ENCODE measurements at regions not wholly inside any gene's neighbourhood (a gene's known extent, or its start where the extent isn't known, plus 50 kb on each side); places are given as distances from the start of the nearest gene placed in this dataset.

DNA sequence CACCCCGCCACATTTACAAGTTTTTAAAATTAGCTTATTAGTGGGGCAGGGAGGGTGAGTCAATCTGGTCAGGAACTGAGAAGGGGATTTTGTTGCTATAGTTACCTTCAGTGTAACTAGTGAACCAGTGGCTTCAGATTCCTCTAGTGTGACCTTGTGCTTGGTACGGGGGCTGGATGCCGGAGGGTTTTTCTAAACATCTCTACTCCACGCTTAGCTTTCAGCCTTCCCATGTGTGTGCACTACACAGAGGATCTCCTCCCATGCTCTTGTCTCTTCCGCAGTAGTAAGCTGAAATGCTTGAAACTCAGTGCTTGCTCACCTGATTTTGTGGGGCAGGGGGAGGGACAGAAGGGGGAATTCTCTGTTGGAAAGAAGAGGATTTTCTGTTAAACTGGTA lies 67.9 kb upstream of the AKAP13 start:
- H3K14ac ChIP-seq (replicated peaks; ENCODE audit: low read depth, low read length), result peak overlapping the region; percentile 79
- peak overlapping the region; percentile 86 for H3K4ac ChIP-seq (ENCODE audit: low read depth, low read length)
- peak overlapping the region; percentile 60; the same call in 1 of the 2 replicates for H4K5ac ChIP-seq (ENCODE audit: low read depth, low read length)
- H3K27me3 ChIP-seq (ENCODE audit: control insufficient read depth, insufficient read depth, low read length), result no peaks in the 10 kb centered on the region
- peak overlapping the region; percentile 50 for H2AFZ ChIP-seq (replicated peaks; ENCODE audit: low read length, poor library complexity)
- no TSS peak for BruUV-seq (replicated peaks)
- peak overlapping the region; percentile 89 for H2BK20ac ChIP-seq (ENCODE audit: low read depth, low read length)
- DNase-seq, result peak; percentile 85
- H4K91ac ChIP-seq (ENCODE audit: insufficient read depth, low read depth, low read length), result peak overlapping the region; percentile 69
- peak overlapping the region; percentile 53 for H2AK9ac ChIP-seq (replicated peaks; ENCODE audit: low read depth, low read length, poor library complexity)
- peak overlapping the region; percentile 50; the same call in 1 of the 2 replicates for H3K18ac ChIP-seq (ENCODE audit: low read depth, low read length)
- H2AK5ac ChIP-seq (ENCODE audit: low read depth, low read length), result peak overlapping the region; percentile 69
- H3K23ac ChIP-seq (ENCODE audit: low read depth, low read length), result peak overlapping the region; percentile 67; the same call in 1 of the 2 replicates
- CTCF ChIA-PET, result interaction anchor here (1.1 to 1.6 kb wide), 4 partner anchors 14 to 104 kb away, joined by 3 to 7 read pairs (median 3); no protein-coding TSS in a partner anchor
- H3K4me1 ChIP-seq (ENCODE audit: control insufficient read depth, insufficient read depth, low read length), result peaks cover 17% of the 10 kb centered on the region
- H3K4me2 ChIP-seq (ENCODE audit: low read depth, low read length), result peak overlapping the region; percentile 27; the same call in 1 of the 2 replicates
- H3K36me3 ChIP-seq (ENCODE audit: control insufficient read depth, insufficient read depth, low read length), result no peaks in the 10 kb centered on the region
- H2BK5ac ChIP-seq (ENCODE audit: low read depth, low read length, poor library complexity, severe bottlenecking), result peak overlapping the region; percentile 78
- H4K8ac ChIP-seq (ENCODE audit: low read depth in 2 of 2, low read length in 2 of 2), result peak overlapping the region; percentile 7 to 45; a peak in 3 of 4 replicates
- no peak overlapping the region for H3K4me3 ChIP-seq (ENCODE audit: insufficient read depth, low read depth, low read length)
- POLR2A ChIA-PET (ENCODE audit: unreplicated experiment), result no interaction called here
- no peaks in the 10 kb centered on the region for H3K9me3 ChIP-seq (ENCODE audit: control insufficient read depth, insufficient read depth, low read length)
- no peak overlapping the region; the same call in 1 of the 2 replicates for H3K56ac ChIP-seq (ENCODE audit: extremely low read depth, insufficient read depth, low read length)
- H3K79me1 ChIP-seq (ENCODE audit: low read depth in 1 of 2, low read length in 2 of 2), result peaks cover 0 to 11% of the 10 kb centered on the region in 2 experiments; a peak in 1 of 4 replicates
- peak overlapping the region; percentile 39; the same call in 2 of the 3 replicates for H2BK15ac ChIP-seq (ENCODE audit: low read depth, low read length)
- H3K27ac ChIP-seq (ENCODE audit: insufficient read depth, low read length), result peak overlapping the region; percentile 23; the same call in 1 of the 2 replicates
- no peaks in the 10 kb centered on the region for H4K20me1 ChIP-seq (ENCODE audit: insufficient read depth, low read length)
- dilution Hi-C loops (cut with HindIII; ENCODE audit: low sequenced_read_pairs, unreplicated experiment) (no loop called here), in situ Hi-C loops (cut with MboI; ENCODE audit: low sequenced_read_pairs) (no loop called here), intact Hi-C loops (cut with micrococcal nuclease) (loop anchor here (5.0 kb wide), 1 partner anchor 170 kb away; no protein-coding TSS in a partner anchor)
- no peak overlapping the region for H3K9ac ChIP-seq (ENCODE audit: low read depth, low read length)
- H2BK120ac ChIP-seq (ENCODE audit: low read depth, low read length), result peak overlapping the region; percentile 94
- H3K9me1 ChIP-seq (ENCODE audit: insufficient read depth, low read length), result peaks cover 16% of the 10 kb centered on the region
- peak; percentile 22 for ATAC-seq (ENCODE audit: low read depth)
- TF ChIP-seq FOS (IDR thresholded peaks at IDR 0.05; ENCODE audit: low read depth, low read length) (0 out of 2 replicates have a peak, but pooled peaks have one; percentile 5), RCOR1 (IDR thresholded peaks at IDR 0.05; ENCODE audit: insufficient replicate concordance, low read length) (no peak)
- no CpG with 5 or more reads among the region's 5 CpGs for WGBS, 2 experiments (ENCODE audit: extremely low coverage in 2 of 2, insufficient read length in 1 of 2)

Measured in IMR-90 (cell line).